HG03108 (cell line): ENCODE measurements at regions not wholly inside any gene's neighbourhood (a gene's known extent, or its start where the extent isn't known, plus 50 kb on each side); places are given as distances from the start of the nearest gene placed in this dataset.

ENCODE experiments used
- ATAC-seq: cut with Tn5 transposase; IDR thresholded peaks from one replicate; pipeline ENCODE4 v1.9.1; 2021; ENCODE audit warnings: moderate library complexity; ENCODE audit not compliant: unreplicated experiment

GRCh38 chr6:9428421-9429172 is 986.3 kb downstream of the TFAP2A start:
- no peak for ATAC-seq

DNA sequence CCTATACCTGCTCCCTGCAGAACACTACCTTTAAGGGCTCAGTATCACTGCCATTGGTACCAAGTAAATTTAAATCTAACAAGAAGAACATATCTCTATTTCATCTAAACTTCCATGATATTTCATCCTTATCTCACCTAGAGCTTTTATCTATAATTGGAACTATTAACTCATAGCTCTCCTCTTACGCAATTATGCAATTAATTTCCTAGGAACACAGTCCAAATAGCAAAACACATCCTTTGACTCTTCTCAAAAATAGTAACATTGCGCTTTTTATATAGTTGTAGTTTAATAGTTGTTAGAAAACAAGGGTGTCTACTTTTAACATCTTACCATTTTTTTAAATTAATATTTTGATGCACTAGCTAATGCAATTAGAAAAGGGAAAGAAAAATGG is 986.8 kb upstream of the SLC35B3 start:
- no peak for ATAC-seq

- no peak for ATAC-seq
Observed at GRCh38 chr6:9420316-9421015, 985.1 kb upstream of the SLC35B3 start.

DNA sequence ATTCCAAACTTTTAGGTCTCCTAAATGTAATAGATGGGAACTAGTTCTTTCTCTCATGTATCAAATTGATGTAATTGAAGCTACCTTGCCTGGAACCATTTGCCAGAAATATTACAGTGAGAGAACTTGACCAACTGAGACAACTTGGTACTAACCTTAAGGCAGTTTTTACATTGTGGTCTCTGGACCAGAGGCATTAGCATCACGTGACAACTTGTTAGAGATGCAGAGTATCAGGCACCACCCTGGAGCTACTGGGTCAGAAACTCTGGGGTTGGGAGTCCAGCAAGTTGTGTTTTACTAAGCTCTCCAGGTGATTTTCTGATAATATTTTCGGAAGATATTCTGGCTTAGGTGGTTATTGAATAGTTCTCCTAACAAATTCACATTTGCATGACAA is 982.1 kb upstream of the SLC35B3 start:
- ATAC-seq = no peak

DNA sequence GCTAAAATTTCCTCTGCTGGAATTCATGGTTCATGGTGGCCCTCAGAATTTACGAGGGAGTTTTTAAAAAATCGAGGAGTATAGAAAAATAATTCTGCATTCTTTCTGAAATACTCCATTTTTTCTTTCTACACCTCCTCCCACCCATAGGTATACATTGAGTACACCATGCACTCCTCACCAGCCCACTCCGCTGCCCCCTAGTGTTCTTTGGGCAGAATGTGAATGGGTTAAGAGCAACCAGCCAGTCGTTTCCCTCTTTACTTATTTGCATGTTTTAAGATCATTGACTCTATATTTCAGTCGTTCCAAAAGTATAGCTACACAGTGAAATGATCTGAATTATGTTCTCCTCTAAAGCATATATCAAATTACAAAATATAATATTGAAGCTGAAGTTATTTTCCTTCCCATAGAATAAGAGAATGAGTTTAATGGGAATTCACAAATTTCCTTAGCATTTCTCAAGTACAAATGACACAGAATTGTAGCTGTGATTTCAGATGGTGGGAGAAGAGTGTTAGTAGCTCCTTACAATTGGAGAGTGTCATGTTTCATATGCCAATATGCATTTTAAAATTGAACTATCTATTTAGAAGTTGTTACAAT is 977.7 kb upstream of the SLC35B3 start:
- no peak for ATAC-seq

DNA sequence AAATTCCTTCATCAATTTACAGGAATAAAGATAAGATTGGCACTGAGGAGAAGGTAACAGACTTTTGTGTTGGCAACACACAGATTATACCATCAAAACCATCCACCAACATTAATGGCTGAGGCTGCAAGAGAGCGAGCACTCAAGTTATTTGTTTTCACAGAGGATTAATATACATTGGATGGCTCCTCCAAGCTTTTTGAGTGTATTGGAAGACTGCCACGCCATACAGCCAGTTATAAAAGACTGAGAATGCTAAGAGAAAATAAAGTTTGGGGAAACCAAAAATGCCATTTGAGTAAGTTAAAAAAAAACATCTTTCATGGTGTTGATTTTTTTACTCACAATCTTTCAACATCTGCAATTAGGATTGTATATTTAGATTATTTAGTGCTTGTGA is 973.8 kb upstream of the SLC35B3 start:
- no peak for ATAC-seq

GRCh38 chr6:9408402-9409117 is 973.2 kb upstream of the SLC35B3 start:
- no peak for ATAC-seq

- no peak for ATAC-seq
Observed at GRCh38 chr6:9405825-9406224, 970.5 kb upstream of the SLC35B3 start.

- no peak for ATAC-seq
Observed at GRCh38 chr6:9405369-9405768, 970.0 kb upstream of the SLC35B3 start.

DNA sequence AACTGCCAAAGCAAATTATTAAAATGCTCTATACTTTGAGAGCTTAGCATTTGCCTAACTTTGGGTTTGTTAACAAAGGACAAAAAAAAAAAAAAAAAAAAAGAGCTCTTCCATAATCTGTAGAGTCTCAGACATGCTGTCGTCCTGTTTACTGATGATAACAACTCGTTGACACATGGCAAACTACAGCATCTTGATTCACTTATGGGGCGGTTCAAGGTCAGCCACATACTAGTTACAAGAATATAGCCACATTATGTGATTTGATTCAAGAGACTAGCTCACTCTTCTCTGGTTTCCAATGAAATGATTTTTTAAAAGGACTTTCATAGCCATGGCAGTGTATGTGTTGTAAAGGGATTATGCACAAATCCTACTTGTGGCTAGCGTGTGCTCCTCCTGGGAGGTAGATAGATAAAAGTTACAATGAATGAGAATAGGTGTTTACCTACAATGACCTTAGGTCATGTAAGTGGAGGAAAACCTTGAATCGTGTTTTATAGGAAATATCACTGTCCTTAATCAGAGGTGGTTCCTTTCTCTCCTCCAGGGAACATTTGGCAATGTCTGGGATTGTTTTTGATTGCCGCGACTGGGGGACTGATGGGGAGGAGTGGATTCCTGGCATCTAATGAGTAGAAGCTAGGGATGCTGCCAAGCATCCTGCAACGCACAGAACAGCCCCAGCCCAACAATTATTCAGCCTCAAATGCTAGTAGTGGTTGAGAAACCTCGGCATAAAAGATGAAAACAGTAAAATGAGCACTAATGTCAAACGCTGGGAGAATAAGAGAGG is 969.2 kb upstream of the SLC35B3 start:
- ATAC-seq = no peak

GRCh38 chr6:9403736-9404135 is 968.4 kb upstream of the SLC35B3 start:
- no peak for ATAC-seq

- no peak for ATAC-seq
Observed at GRCh38 chr6:9401960-9402359, 966.6 kb upstream of the SLC35B3 start.

- no peak for ATAC-seq
Observed at GRCh38 chr6:9399916-9400315, 964.6 kb upstream of the SLC35B3 start.

GRCh38 chr6:9398767-9399373 is 963.5 kb upstream of the SLC35B3 start:
- no peak for ATAC-seq

DNA sequence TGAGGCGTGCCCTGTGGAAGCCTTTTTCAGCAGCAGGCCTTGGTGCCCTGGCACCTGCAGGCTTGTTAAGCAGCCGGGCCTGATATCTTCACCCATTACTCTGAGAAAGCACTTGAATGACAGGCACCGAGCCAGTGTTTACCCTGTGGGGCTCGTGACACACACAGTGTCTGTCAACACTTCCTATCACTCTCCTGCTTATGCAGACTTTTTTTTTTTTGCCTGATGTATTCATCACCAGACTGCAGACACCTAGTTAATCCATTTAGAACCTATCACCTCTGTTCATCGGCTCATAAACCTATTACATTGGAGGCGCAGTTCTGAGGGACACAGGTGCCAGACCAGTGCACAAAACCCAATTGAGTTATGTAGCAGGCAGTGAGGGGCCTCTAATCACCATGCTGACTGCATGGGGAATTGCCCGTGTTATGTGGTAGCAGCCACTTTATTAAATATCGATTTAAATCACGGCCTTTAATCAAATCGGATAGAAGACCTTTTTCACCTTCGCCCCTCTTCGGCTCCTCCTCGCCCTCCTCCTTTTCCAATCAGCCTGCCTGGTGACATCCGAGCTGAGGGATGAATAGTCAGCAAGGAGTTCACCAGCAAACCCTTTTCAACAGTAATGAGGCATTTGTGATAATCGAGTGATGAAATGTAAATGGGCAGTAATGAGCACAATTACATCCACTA is 962.9 kb upstream of the SLC35B3 start:
- no peak for ATAC-seq

- ATAC-seq = no peak
Observed at GRCh38 chr6:9388596-9388995, 953.3 kb upstream of the SLC35B3 start.

DNA sequence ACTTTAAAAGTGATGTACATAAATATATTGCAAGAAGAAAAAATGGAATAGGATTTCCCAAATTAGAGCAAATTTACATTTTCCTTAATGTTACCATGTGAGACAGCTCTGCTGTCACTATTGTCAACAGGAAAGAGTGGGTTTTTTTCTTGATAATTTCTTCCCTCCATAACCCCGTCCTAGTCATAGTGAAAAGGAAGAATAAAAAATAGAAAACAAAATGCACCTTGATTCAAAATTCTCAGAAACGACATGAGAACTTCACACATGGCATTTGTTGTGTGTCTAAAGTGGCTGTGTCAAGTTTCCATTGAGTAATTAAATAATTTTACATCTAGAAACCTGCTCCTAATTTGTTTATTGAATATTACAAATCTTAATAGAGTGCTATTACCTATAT is 945.2 kb upstream of the SLC35B3 start:
- ATAC-seq = no peak

GRCh38 chr6:9373308-9373707 is 938.0 kb upstream of the SLC35B3 start:
- ATAC-seq = no peak

- no peak for ATAC-seq
Observed at GRCh38 chr6:9370480-9370879, 935.1 kb upstream of the SLC35B3 start.

DNA sequence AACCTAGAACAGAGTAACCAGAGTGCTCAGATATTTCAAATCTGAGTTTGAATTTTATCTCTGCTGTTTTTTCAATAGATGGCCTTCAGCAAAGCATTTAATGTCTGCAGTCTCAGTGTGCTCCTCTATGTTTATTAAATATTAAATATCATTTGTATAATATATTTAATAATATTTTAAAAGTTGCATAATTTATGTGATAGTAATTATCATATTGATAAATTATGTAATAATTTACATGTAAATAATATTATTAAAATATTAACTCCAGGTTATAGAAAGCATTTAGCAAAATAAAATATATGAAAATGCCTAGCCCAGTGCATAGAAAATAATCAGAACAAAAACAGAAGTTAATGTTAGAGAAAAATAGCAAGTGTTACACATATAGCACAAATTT is 930.0 kb upstream of the SLC35B3 start:
- ATAC-seq = no peak
